ENCODE measurements at regions not wholly inside any gene's neighbourhood (a gene's known extent, or its start where the extent isn't known, plus 50 kb on each side); places are given as distances from the start of the nearest gene placed in this dataset.

- TF ChIP-seq POLR2AphosphoS5 (IDR thresholded peaks at IDR 0.05) = no peak
- no peak for TF ChIP-seq EP300 (IDR thresholded peaks at IDR 0.05)
- TF ChIP-seq CTCF (IDR thresholded peaks at IDR 0.05) = no peak
Observed at GRCh38 chr11:69558519-69558941, 77.1 kb downstream of the LINC01488 start.
